ENCODE measurements at regions not wholly inside any gene's neighbourhood (a gene's known extent, or its start where the extent isn't known, plus 50 kb on each side); places are given as distances from the start of the nearest gene placed in this dataset.

DNA sequence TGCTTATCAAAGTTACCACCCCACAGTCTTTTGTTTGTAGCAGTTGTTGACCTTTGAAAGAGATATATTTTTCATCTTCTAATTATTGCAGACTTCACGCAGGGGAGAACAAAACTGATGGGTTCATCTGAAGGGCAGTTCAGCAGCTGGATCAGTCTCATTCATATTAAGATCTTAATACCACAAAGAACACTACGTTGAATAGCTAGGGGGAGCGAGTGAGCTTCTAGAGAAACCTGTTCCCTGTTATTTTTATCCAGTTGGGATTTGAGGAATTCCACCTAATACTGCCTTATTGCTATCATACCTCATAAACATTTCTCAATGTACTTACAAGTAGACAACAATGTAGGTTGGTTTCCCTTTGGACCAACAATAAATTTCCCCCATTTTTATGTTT is 306.1 kb upstream of the KIF2B start:
- Histone ChIP-seq H2AFZ (ENCODE audit: low read length) (no peak overlapping the region), H3K79me2 (ENCODE audit: insufficient read depth, low read length) (no peaks in the 10 kb centered on the region), H3K9ac (ENCODE audit: low read length) (no peak overlapping the region), H3K4me3 (ENCODE audit: low read depth, low read length, poor library complexity, severe bottlenecking) (no peak overlapping the region), H3K27ac (ENCODE audit: low read depth, low read length, poor library complexity, severe bottlenecking) (no peak overlapping the region), H3K9me2 (ENCODE audit: low read depth, low read length) (no peaks in the 10 kb centered on the region), H3K9me3 (ENCODE audit: low read length) (no peaks in the 10 kb centered on the region), H3K36me3 (ENCODE audit: insufficient read depth, low read length) (no peaks in the 10 kb centered on the region), H3K4me1 (ENCODE audit: insufficient read depth, low read length, severe bottlenecking) (no peaks in the 10 kb centered on the region), H3K27me3 (ENCODE audit: insufficient read depth, low read length) (no peaks in the 10 kb centered on the region), H3F3A (ENCODE audit: insufficient read depth, low read length) (no peaks in the 10 kb centered on the region), H3K4me2 (ENCODE audit: low read length) (no peak overlapping the region), H4K20me1 (ENCODE audit: insufficient read depth, low read length) (no peaks in the 10 kb centered on the region)
- TF ChIP-seq EZH2 (IDR thresholded peaks at IDR 0.05; ENCODE audit: borderline replicate concordance, low read length) = no peak
- TF ChIP-seq, protein P1, sequence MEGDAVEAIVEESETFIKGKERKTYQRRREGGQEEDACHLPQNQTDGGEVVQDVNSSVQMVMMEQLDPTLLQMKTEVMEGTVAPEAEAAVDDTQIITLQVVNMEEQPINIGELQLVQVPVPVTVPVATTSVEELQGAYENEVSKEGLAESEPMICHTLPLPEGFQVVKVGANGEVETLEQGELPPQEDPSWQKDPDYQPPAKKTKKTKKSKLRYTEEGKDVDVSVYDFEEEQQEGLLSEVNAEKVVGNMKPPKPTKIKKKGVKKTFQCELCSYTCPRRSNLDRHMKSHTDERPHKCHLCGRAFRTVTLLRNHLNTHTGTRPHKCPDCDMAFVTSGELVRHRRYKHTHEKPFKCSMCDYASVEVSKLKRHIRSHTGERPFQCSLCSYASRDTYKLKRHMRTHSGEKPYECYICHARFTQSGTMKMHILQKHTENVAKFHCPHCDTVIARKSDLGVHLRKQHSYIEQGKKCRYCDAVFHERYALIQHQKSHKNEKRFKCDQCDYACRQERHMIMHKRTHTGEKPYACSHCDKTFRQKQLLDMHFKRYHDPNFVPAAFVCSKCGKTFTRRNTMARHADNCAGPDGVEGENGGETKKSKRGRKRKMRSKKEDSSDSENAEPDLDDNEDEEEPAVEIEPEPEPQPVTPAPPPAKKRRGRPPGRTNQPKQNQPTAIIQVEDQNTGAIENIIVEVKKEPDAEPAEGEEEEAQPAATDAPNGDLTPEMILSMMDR (IDR thresholded peaks at IDR 0.05; ENCODE audit: low read length) = no peak

DNA sequence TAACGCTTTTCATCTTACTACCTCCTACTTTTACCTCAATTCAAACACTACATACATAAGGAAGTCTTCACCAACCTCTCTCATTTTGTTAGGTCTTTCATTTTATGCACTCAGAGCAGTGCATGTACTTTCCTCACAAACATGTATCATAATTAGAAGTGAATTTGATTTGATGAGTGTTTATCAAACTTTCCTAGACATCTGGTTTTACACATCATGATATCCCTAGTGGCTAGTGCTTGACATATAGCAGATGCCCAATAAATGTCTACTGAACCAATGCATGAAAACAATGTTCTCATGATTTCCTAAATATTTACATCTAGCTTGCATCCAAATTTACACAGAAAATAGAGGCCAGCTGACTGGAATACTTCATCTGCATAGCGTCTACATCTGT is 323.4 kb upstream of the KIF2B start:
- H4K20me1 ChIP-seq (ENCODE audit: insufficient read depth, low read length) = no peaks in the 10 kb centered on the region
- no peaks in the 10 kb centered on the region for H3K9me3 ChIP-seq (ENCODE audit: low read length)
- no peak overlapping the region for H3K4me3 ChIP-seq (ENCODE audit: low read depth, low read length, poor library complexity, severe bottlenecking)
- H2AFZ ChIP-seq (ENCODE audit: low read length) = no peak overlapping the region
- no peaks in the 10 kb centered on the region for H3K79me2 ChIP-seq (ENCODE audit: insufficient read depth, low read length)
- H3K27me3 ChIP-seq (ENCODE audit: insufficient read depth, low read length) = no peaks in the 10 kb centered on the region
- no peak overlapping the region for H3K9ac ChIP-seq (ENCODE audit: low read length)
- no peaks in the 10 kb centered on the region for H3K9me2 ChIP-seq (ENCODE audit: low read depth, low read length)
- H3K36me3 ChIP-seq (ENCODE audit: insufficient read depth, low read length) = no peaks in the 10 kb centered on the region
- TF ChIP-seq EZH2 (IDR thresholded peaks at IDR 0.05; ENCODE audit: borderline replicate concordance, low read length) = no peak
- TF ChIP-seq, protein P1 (IDR thresholded peaks at IDR 0.05; ENCODE audit: low read length) = no peak
- H3F3A ChIP-seq (ENCODE audit: insufficient read depth, low read length) = no peaks in the 10 kb centered on the region
- H3K4me2 ChIP-seq (ENCODE audit: low read length) = no peak overlapping the region
- H3K27ac ChIP-seq (ENCODE audit: low read depth, low read length, poor library complexity, severe bottlenecking) = no peak overlapping the region
- H3K4me1 ChIP-seq (ENCODE audit: insufficient read depth, low read length, severe bottlenecking) = no peaks in the 10 kb centered on the region

DNA sequence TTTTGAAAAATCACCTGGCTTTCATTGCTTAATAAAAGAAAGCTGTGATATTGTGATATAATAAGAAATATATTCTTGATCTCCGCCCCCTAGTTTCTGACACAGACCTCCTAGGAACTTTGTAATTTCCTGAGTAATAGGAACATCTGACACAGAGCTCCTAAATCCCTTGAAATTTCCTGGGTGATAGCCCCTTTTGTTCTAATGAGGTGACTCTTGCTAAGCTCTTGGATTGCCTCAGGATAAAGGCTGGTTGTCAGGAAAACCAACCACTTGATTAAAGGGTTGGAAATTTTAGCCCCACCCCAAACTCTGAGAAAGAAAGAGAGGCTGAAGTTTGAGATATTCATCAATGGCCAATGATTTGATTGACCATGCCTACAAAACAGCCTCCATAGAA is 326.4 kb upstream of the KIF2B start:
- Histone ChIP-seq H2AFZ (ENCODE audit: low read length) (no peak overlapping the region), H3K27ac (ENCODE audit: low read depth, low read length, poor library complexity, severe bottlenecking) (no peak overlapping the region), H3K9me3 (ENCODE audit: low read length) (no peaks in the 10 kb centered on the region), H3K4me3 (ENCODE audit: low read depth, low read length, poor library complexity, severe bottlenecking) (no peak overlapping the region), H3F3A (ENCODE audit: insufficient read depth, low read length) (no peaks in the 10 kb centered on the region), H4K20me1 (ENCODE audit: insufficient read depth, low read length) (no peaks in the 10 kb centered on the region), H3K9me2 (ENCODE audit: low read depth, low read length) (no peaks in the 10 kb centered on the region), H3K4me2 (ENCODE audit: low read length) (no peak overlapping the region), H3K27me3 (ENCODE audit: insufficient read depth, low read length) (no peaks in the 10 kb centered on the region), H3K4me1 (ENCODE audit: insufficient read depth, low read length, severe bottlenecking) (no peaks in the 10 kb centered on the region), H3K79me2 (ENCODE audit: insufficient read depth, low read length) (no peaks in the 10 kb centered on the region), H3K36me3 (ENCODE audit: insufficient read depth, low read length) (no peaks in the 10 kb centered on the region), H3K9ac (ENCODE audit: low read length) (no peak overlapping the region)
- no peak for TF ChIP-seq EZH2 (IDR thresholded peaks at IDR 0.05; ENCODE audit: borderline replicate concordance, low read length)
- TF ChIP-seq, protein P1 (IDR thresholded peaks at IDR 0.05; ENCODE audit: low read length) = no peak

Data from OCI-LY1 (cell line).